ENCODE measurements at regions not wholly inside any gene's neighbourhood (a gene's known extent, or its start where the extent isn't known, plus 50 kb on each side); places are given as distances from the start of the nearest gene placed in this dataset.

- intact Hi-C loops (cut with DNase I), result no loop called here
- no peak for TF ChIP-seq CTCF (IDR thresholded peaks at IDR 0.05)
These were observed 85.1 kb upstream of the ABCC4 start for GRCh38 chr13:95386370-95386769.

DNA sequence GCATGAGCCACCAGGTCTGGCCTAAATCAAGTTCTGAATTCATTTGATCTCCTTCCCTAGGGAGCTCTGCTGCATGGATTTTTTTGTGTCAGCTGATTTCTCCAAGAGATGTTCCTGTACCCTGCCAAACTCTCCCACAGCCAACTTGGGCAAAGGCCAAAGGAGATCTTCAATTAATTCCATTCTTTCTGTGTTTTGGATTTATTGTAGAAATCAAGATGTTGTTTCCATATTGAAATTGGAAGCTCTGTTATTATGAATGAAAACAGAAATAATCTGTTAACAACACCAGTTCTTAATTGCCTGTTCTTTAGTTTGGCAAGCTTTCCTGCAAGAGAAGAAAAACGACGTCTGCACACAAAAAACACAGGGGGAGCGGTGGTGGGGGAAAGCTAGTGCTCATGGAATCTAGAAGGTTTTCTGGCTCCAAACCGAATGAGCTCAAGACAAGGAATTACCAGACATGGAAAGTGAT is 86.5 kb upstream of the ABCC4 start:
- Histone ChIP-seq H3K4me1 (peaks cover 0 to 13% (median 3%) of the 10 kb centered on the region in 9 donors), H3K27ac (no peak overlapping the region), H3K9me3 (no peaks in the 10 kb centered on the region), H3K4me3 (no peak overlapping the region), H3K27me3 (peaks cover 0 to 12% (median 0%) of the 10 kb centered on the region in 7 donors), H3K36me3 (no peaks in the 10 kb centered on the region)
- intact Hi-C loops (cut with DNase I), result no loop called here
- TF ChIP-seq CTCF (IDR thresholded peaks at IDR 0.05), result no peak
- WGBS, 2 donors, result 28 to 62% methylated on average over 4 of the region's 4 CpGs
- peak in 1 of 2 donors; percentile 41 for DNase-seq
- peak in 7 of 8 donors; percentile 37 to 73 (median 66) for ATAC-seq

More at GRCh38 chr13:95386370-95386769, 85.1 kb upstream of the ABCC4 start:
- Histone ChIP-seq H3K4me3 (no peak overlapping the region), H3K4me1 (peaks cover 0 to 15% (median 7%) of the 10 kb centered on the region in 9 donors), H3K27me3 (peaks cover 0 to 12% (median 0%) of the 10 kb centered on the region in 7 donors), H3K27ac (no peak overlapping the region), H3K9me3 (no peaks in the 10 kb centered on the region), H3K36me3 (no peaks in the 10 kb centered on the region)
- ATAC-seq (no peak), DNase-seq (no peak)
- WGBS, 2 donors, result 81 to 95% methylated on average over 4 of the region's 4 CpGs

GRCh38 chr13:95388420-95389079 is 87.3 kb upstream of the ABCC4 start:
- H3K4me1 ChIP-seq, result peaks cover 0 to 13% (median 3%) of the 10 kb centered on the region in 9 donors
- WGBS, 2 donors, result 48 to 78% methylated on average over 2 of the region's 2 CpGs
- peaks cover 0 to 10% (median 0%) of the 10 kb centered on the region in 7 donors for H3K27me3 ChIP-seq
- H3K36me3 ChIP-seq, result no peaks in the 10 kb centered on the region
- H3K9me3 ChIP-seq, result peaks cover 0 to 4% (median 0%) of the 10 kb centered on the region in 11 donors
- H3K27ac ChIP-seq, result no peak overlapping the region
- no peak for TF ChIP-seq CTCF (IDR thresholded peaks at IDR 0.05)
- no peak for DNase-seq
- H3K4me3 ChIP-seq, result no peak overlapping the region
- no peak for ATAC-seq
- intact Hi-C loops (cut with DNase I), result no loop called here

GRCh38 chr13:95391362-95391761 is 90.1 kb upstream of the ABCC4 start:
- 74 to 80% methylated on average over 2 of the region's 2 CpGs for WGBS, 2 donors
- Histone ChIP-seq H3K4me3 (no peak overlapping the region), H3K9me3 (peaks cover 0 to 4% (median 0%) of the 10 kb centered on the region in 11 donors), H3K36me3 (no peaks in the 10 kb centered on the region), H3K4me1 (peaks cover 0 to 13% (median 3%) of the 10 kb centered on the region in 9 donors), H3K27ac (no peak overlapping the region), H3K27me3 (peaks cover 0 to 7% (median 0%) of the 10 kb centered on the region in 7 donors)
- ATAC-seq (peak; percentile 39 to 75 (median 55)), DNase-seq (peak in 1 of 2 donors; percentile 5)
- no peak for TF ChIP-seq CTCF (IDR thresholded peaks at IDR 0.05)
- intact Hi-C loops (cut with DNase I), result no loop called here

Data from heart right ventricle (tissue), 16 donors.